CD4-positive, alpha-beta T cell treated with Interleukin-6 for 4 hours (primary cell): ENCODE measurements at regions not wholly inside any gene's neighbourhood (a gene's known extent, or its start where the extent isn't known, plus 50 kb on each side); places are given as distances from the start of the nearest gene placed in this dataset.

Experiments used
- DNase-seq: peaks from one replicate; pipeline ENCODE4 v3.0.0-alpha.2; 2020; ENCODE audit warnings: mixed read lengths

- DNase-seq: no peak
Observed at GRCh38 chr5:93926831-93927620, 185.6 kb upstream of the POU5F2 start.

GRCh38 chr5:93925321-93925720 is 183.9 kb upstream of the POU5F2 start:
- no peak for DNase-seq

DNA sequence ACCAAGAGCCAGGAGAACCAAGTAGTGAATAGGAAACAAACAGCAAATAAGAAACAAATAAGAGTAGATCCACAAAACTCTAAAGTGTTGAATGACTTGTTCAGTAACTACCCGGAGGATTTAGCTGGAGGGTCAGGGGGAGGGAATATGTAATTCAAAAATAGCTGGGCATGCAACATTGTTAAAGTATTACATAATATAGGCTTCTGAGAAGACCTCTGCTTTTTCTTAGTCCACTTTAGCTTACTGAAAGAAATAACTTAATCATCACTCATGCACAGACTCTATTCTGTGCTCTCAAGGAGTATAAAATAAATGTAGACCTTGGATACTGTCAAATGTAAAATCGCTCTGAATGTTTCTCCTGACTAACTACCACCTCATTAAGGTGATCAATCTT is 183.2 kb upstream of the POU5F2 start:
- no peak for DNase-seq

DNA sequence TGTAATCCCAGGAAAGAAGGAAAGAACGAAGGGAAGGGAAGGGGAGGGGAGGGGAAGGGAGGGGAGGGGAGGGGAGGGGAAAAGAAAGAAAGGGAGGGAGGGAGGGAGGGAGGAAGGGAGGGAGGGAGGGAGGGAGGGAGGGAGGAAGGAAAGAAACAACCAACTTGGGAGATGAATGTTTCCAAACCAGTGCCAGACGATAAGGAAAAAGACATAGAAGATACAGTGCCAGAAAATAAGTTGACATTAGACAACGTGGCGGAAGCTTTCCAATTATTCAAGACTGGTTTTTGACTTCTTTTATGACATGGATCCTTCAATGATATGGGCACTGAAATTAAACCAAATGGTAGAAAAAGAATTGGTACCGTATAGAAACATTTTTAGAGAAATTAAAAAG is 181.2 kb upstream of the POU5F2 start:
- DNase-seq: no peak

- no peak for DNase-seq
Observed at GRCh38 chr5:93921001-93921400, 179.6 kb upstream of the POU5F2 start.

- DNase-seq: no peak
Observed at GRCh38 chr5:93916872-93917271, 175.5 kb upstream of the POU5F2 start.

DNA sequence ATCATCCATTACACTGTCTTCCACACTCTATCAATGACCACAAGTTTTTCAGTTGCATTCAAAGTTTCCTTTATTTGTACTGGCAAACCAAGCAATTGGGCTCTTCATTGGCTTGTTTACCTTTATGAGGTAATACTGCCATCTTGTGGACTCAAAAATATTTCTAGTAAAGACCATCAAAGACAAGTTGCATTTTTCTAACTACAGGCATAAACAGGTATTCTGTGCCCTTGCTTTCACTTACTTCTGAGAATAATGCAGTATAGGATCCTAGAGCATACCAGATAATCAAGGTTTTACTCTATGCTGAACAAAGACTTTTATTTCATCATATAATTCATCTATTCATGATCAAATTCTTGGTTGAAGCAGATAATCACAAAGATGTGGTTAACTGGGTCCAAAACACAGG is 173.7 kb upstream of the POU5F2 start:
- DNase-seq: no peak

- no peak for DNase-seq
Observed at GRCh38 chr5:93911609-93912008, 170.2 kb upstream of the POU5F2 start.

- DNase-seq: no peak
Observed at GRCh38 chr5:93909356-93909755, 168.0 kb upstream of the POU5F2 start.

DNA sequence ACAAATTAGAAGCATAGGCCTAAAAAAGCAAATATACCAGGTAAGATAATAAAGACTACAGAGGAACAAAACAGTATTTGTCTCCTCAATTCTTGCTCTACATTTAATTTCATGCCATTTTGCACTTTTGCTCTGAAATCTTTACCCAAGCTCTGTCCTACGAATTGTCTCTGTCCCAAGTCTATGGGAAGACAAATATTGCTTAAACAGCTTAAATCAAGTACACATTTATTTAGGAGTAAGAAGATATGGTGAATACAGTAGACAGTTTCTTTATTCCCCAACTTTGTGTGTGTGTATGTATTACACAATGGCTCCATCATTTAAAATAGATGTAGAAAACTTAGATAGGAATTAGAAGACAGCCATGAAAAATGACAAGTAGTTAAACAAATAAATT is 163.5 kb upstream of the POU5F2 start:
- no peak for DNase-seq

DNA sequence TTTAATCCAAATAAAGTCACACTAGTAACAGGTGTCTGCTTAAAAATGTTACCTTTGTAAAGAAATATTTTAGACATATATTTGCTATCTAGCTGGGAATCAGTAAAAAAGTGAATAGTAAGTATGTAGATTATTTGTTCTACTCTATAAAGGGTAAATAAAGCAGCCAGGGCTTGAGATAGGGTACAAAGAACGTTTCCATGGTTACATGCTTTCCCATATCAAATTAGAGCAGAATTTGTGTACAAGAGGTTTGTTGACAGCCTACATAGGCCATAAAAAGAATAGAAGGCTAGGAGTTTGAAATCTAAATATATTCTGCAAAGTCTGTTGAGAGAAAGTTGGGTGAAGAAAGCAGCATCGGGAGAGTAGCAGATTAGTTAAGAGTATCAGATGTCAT is 160.9 kb upstream of the POU5F2 start:
- DNase-seq: no peak

DNA sequence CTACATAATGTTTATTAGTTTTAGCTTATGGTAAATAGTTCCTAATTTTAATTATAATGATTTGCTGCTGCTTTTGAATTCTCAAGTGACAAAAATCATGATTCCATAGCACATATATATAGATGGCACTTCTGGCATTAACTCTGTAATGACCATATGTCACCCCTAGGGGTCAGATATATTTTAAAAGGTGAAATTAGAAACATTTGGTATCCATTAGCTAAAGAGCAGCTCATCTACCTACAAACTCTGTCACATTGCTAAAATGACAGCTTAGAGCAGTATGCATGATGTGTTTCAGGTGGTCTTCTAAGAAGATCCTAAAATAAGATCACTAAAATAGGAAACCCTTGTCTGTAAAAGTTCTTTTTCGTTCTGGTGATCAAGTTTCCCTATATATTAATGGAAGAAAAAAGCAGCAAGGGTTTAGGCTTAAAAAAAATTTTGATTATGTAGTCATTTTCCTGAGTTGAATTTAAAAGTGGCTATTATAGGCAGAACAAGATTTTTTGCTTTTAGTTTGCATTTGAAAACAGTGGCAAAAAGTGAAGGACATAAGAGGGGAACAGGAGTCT is 157.7 kb upstream of the POU5F2 start:
- no peak for DNase-seq

- DNase-seq: no peak
Observed at GRCh38 chr5:93894601-93895354, 153.4 kb upstream of the POU5F2 start.

GRCh38 chr5:93893075-93893474 is 151.7 kb upstream of the POU5F2 start:
- no peak for DNase-seq

GRCh38 chr5:93892481-93892880 is 151.1 kb upstream of the POU5F2 start:
- no peak for DNase-seq

DNA sequence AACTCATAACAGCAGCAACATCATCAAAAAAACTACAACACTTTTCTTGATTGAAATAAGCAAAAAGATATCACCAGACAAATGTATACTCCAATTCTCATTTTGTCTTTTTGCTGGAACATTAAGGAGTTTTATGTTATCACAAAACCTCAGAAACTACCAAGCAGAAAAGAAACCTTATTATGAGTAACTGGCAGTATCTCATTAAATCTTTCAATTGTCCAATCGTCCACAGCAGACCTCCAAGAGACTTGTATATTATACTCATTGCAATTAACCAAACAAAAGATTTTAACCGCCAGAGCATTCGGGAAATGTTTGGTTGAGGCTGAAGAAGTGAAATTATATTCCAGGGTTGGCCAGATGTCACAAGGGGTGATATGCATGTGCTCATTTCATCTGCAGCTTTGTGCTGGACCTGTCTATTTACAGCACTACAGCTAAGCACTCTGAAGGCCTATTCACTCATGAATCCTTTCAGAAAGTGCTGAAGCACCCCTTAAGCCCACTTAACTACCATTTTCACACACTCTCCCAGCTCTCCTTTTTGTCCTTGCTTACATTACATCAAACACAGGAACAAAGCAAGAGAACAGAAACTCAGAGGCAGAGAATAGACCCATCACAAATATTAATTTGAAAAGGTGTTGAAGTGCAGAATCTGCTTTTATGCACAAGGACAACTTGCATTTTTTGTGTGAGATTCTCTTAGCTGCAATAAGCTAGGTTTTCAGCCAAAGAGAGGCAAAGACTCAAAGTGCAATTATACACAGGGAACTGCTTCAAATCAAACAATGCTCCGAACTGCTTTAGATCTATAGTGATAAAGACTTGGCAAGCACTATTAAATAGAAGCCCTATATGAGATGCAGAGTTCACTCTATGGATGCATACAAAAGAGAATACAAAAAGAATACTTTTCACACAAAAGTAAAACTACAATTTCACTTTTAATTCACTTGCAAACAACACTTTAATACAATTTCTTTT is 150.4 kb upstream of the POU5F2 start:
- DNase-seq: no peak

GRCh38 chr5:93890657-93891056 is 149.3 kb upstream of the POU5F2 start:
- no peak for DNase-seq

- DNase-seq: no peak
Observed at GRCh38 chr5:93887678-93888077, 146.3 kb upstream of the POU5F2 start.

- no peak for DNase-seq
Observed at GRCh38 chr5:93886917-93887361, 145.5 kb upstream of the POU5F2 start.

- no peak for DNase-seq
Observed at GRCh38 chr5:93886098-93886806, 144.9 kb upstream of the POU5F2 start.

DNA sequence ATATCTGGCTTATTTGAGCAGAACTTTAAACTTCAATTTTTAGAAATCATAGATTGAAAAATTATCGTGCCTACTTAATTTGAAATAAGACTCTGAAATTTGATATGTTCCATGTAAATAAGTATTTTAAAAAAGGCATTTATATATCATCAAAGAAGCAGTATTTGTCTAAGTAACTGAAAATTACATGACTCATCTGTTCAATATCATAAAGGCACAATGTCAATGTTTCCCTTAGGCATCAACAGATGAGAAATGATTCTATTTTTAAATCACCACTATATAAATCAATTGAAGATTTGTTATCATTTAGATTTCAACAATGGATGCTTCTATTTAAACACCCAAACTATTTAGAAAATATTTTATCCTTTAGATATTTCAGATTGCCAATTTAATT is 142.9 kb upstream of the POU5F2 start:
- DNase-seq: no peak

DNA sequence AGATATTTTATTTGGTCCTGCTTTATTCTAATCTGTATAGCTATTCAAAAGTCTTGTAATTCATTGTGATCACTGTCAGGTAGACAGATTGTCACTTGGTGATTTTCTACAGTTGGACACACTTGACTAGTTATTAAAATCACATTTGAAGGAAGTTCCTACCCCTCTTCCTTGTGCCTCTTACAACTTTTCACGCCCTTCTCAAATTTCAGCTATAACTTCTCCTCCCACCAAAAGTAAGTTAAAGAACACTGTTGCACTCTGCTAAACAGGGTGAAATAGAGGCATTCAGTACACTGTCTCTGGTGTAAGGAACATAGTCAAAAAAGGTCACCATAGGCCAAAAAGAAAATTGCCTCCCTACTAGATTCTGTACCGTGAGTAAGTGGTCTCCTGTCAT is 142.1 kb upstream of the POU5F2 start:
- no peak for DNase-seq
